IPS-NIHi7 (cell line): ENCODE measurements at regions not wholly inside any gene's neighbourhood (a gene's known extent, or its start where the extent isn't known, plus 50 kb on each side); places are given as distances from the start of the nearest gene placed in this dataset.
"Not testable (repeated sequence)": the region's sequence is repeated elsewhere in the genome, so short reads cannot be mapped to it uniquely, and the experiment has no call there.

Experiments used
- DNase-seq: peaks from one replicate; pipeline ENCODE4 v3.0.0; 2012; ENCODE audit warnings: mixed read lengths; ENCODE audit errors: extremely low spot score

DNA sequence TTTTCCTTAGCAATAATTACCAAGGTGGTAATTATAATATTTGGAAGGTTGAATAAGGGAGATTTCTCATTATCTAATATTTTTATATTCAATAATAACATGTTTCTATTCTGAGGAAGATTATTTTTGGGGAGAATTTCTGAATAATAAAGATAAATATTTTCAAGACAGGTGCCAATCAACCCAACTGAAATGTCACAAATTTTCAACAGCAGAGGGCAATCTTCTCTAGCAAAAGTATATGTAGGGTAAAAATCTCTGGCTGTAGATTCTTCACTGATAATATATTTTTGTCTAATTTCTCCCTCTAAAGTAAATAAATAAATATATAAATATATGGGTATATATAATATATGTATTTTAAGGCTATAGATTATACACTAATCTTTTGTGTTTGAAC is 1187.2 kb upstream of the CRIM1 start:
- DNase-seq, result no peak

DNA sequence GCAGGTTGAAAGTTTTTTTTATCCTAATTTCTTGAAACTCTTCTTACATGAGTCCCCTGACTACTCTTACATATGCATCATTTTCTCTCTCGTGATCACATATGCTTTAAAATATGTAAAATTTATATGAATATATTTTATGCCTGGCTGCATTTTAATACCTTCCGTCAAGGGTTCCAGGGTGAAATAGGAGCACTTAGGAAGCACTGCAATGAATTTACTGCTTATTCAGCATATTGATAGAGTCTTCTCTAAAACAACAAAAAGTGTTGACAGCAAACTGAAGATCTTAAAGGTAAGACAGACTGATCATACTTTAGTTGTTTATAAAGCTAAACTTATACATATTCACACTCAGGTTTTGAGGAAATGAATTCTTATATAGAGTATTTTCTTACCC is 1191.6 kb upstream of the CRIM1 start:
- DNase-seq, result no peak

- peak; percentile 10 for DNase-seq
Observed at GRCh38 chr2:35160871-35161270, 1194.7 kb upstream of the CRIM1 start.

- DNase-seq, result no peak
Observed at GRCh38 chr2:35125871-35126270, 1229.7 kb upstream of the CRIM1 start.

DNA sequence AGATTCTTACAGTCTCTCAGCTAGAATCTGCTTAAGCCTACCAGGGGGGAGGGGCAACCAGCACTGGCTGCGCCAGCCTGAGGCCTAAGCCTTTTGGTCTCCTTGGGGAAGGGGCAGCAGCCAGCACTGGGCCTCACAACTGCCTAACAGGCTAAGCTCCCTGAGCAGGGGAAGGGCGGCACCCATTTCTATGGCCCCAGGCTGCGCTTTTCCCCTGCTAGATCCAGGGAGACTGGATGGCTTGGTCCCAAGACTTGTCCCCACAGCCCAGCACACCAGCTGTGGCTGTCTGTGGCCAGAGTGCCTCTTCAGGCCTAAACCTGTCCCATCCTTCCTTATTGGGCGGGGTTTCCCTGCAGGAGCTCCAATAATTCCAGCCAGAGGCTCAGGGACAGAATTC is 1230.3 kb upstream of the CRIM1 start:
- DNase-seq, result no peak

DNA sequence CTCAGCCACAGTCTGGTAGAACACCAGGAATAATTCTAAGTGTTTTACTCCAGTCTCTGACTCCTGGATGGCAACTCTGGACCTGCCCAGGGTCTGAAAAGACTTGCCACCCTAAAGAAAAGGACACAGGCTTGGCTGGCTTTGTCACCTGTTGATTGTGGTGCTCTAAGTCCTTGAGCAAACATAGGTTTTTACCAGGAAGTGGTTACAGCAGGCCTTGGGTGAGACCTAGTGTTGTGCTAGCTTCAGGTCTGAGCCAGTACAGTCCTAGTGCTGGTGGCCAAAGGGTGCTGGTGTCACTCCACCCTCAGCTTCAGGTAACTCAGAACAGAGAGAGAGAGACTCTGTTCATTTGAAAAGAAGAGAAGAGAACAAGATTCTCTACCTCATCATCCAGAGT is 1239.4 kb upstream of the CRIM1 start:
- no peak for DNase-seq

- peak; percentile 68 for DNase-seq
Observed at GRCh38 chr2:35114765-35115164, 1240.8 kb upstream of the CRIM1 start.

GRCh38 chr2:35112367-35112766 is 1243.2 kb upstream of the CRIM1 start:
- DNase-seq, result not testable (repeated sequence)

DNA sequence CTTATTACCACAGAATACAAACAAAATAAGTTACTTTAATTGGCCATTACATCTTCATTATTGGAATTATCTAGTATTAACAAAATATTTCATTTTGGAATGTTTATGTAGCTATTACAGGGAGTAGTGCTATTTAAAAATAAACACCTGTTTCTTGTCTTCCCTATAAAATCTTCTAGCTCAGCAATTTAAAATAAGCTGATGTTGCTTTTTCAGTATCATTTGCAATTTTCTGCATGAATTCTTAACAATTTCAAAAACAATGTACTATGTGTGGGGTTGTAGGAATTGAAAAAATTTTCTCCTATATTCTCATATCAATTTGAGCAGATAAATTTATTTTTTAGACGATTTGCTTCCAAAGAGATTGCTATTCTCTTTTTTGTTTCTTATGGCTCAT is 1251.3 kb upstream of the CRIM1 start:
- DNase-seq, result no peak

GRCh38 chr2:35099342-35099741 is 1256.2 kb upstream of the CRIM1 start:
- DNase-seq, result peak; percentile 12

DNA sequence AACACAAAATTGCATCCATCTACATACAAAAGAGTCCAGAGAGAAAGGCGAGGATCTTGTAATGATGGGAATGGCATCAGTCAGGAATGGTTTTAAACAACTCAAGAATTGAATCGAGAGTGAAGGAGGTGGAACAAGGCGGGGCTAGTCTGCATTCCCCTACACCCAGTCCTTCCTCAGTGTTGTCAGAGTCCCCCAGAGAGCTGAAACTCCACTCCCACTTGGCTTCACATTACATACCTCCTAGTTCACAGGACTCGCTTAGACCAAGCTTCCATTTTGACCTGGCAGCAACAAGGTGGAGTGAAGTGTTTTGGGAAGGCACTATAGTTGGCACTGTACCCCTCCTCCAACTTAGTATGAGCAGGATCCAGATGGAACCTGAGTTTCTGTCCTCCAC is 1273.5 kb upstream of the CRIM1 start:
- peak; percentile 27 for DNase-seq

DNA sequence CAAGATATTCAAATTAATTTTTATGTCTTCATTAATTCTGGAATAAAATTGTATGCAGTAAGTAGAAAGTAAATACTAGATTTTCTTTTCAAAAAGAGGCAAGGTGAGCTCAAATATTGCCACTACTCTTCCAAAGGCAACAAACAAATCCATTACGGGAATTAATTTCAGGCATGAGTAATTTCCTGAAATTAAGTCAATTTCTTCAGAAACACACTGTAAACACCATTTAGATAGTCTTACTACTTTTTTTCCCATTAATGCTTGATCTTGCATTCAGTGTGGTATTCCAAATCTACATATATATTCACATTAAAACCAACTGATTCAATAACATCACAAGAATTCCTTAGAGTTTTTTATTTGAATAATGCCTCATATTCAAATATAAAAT is 1274.0 kb upstream of the CRIM1 start:
- DNase-seq, result no peak

DNA sequence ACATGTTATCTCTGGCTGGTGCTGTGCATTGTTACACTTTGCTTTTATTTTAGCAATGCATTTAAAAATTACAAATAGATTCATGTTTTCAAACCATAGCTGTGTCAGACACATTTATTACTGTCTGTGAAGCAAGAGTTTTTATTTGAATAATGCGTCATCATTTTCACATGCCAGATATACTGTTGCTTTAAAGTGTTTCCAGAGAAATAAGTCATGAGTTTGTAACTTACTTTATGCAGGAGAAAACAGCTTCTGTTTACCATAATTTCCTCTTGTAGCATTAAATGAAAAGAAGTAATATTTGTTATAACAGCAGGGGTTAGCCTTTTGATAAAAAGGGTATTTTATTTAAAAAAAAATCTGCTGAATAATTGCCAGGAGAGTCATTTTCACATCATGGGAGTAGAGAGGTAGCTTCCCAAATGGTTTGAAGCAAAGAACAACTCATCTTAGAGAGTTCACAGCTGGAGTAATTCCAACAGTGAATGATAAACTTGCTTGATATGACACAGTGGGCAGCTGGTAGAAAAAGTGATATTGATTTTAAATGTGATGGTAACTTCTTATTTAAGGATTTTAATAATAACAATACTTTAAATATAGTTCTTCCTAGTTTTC is 1274.5 kb upstream of the CRIM1 start:
- no peak for DNase-seq

DNA sequence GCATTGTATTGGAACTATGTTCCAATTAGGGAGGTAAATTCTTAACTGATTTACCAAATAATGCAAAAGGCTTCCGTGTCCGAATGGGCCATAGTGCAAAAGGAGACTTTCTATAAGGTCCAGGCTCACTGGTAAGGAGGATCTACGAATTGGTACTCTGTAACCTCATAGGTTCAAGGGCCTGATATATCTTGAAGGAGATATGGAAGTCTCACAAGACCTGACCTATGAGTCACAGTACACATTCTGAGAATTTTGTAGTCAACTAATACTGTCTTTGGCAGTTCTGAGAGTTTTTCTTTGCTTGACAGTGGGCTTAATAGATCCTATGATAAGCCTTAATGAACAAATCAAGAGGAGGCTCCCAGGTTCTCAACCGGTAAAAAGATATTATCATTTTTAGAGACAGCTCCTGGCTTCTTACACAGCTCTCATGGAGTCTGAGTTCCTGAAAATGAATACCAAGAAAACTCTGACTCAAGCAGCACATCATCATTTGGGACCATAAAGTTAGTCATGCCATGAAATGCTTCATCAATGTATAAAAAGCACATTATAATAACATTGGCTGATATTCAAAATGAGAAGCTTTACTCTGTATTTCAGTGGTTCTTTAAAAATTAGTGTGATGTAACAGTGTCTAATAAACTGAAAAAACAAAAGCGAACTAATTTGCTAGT is 1275.2 kb upstream of the CRIM1 start:
- DNase-seq, result no peak

- no peak for DNase-seq
Observed at GRCh38 chr2:35067420-35067819, 1288.2 kb upstream of the CRIM1 start.

DNA sequence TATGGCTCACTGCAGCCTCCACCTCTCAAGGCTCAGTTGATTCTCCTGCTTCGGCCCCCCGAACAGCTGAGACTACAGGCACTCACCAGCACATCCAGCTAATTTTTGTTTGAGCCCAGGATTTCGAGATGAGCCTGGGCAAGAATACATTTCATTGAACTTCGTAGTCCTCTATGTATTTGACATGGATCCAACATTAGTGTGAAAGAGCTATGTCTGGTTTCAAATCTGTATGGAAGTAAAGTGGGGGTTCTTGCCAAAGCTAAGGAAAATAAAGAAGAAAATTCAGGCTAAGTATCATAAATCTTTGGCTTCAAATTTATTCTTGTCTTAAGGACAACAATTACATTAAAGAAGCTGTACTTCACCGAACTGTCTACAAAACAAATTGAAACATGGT is 1291.7 kb upstream of the CRIM1 start:
- no peak for DNase-seq

DNA sequence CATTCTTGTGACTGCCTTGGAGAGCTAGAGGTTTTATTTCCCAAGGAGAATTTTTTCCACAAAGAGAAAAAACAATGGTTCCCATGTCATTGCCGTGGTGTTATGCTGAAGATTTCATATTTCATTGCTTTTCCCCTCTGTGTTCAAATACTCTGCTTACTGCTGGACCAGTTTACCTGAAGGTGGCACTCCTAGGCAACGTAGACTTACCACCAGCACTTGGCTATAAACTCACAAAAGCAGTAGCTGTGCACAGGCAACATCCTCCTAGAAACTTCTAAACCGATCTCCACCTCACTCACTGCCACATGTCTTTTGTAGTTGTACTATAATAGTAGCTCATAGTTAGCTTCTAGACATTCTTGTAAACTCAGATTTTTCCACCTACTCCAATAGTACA is 1319.7 kb upstream of the CRIM1 start:
- peak; percentile 16 for DNase-seq

- DNase-seq, result no peak
Observed at GRCh38 chr2:35033748-35034147, 1321.8 kb upstream of the CRIM1 start.

DNA sequence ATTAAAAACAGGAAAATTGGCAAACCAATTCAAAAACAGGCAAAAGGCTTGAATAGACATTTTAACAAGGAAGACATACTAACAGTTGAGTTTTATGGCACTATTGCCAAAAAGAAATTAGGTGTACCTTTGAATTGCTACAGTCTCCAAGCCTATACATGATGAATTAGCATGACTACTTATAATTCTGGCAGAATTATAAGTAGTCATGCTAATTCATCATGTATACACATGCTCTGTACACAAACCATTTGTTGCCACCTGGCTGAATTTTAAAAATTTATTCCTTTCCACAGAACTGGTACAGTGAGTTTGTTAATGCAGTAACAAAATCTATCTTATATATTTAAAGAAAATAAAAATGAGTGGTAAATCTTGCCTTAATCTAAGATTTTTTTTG is 1332.0 kb upstream of the CRIM1 start:
- no peak for DNase-seq

- no peak for DNase-seq
Observed at GRCh38 chr2:35000453-35000852, 1355.1 kb upstream of the CRIM1 start.

DNA sequence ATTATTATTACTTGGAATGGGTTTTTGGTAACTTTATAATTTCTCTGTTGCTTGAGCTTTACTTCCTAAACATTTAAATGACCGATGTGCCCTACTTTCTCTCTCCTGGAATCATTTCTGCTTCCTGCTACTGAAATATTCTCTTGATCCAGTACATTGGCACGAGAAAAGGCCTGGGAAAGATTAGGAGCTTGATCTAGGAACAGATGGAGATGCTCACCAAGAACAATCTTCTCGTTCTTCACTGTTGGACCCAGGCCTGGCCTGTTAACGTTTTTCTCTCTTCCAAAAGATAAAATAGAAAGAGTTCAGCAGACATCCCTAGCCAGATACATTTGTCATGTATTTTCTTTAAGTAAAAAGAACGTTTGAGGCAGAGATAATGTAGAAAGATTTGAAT is 1356.8 kb upstream of the CRIM1 start:
- no peak for DNase-seq

DNA sequence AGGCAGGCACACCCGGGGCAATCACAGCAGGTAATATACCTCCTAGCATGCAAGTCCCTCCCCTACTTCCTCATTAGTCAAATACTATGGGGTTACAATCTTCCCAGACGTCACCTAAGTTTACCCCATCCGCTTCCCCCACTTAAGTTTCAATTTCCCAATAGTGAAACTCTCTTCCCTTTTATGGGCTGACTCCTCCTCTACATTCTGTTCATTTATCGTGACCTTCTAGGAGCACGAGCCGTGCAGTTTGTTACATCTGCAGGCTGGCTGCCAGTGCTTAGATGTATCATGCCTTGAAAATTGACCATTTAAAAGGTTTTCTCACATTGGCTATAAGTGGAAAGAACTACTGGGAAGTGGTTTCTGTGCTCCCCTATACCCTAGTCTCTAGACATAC is 1357.8 kb upstream of the CRIM1 start:
- no peak for DNase-seq

- DNase-seq, result no peak
Observed at GRCh38 chr2:34995196-34995595, 1360.4 kb upstream of the CRIM1 start.
